GM23338 (cell line): ENCODE measurements at regions not wholly inside any gene's neighbourhood (a gene's known extent, or its start where the extent isn't known, plus 50 kb on each side); places are given as distances from the start of the nearest gene placed in this dataset.

Source experiments
- ATAC-seq: fragments of 200-7000 bp; cut with Tn5 transposase; 3 replicates; pipeline ENCODE4 v1.9.1; 2020
- DNase-seq: peaks from one replicate; pipeline ENCODE4 v3.0.0-alpha.2; 2015; ENCODE audit warnings: low spot score
- H2AFZ ChIP-seq: fragments of 200-600 bp; sonication (generic); 2 replicates; pipeline ENCODE4 v1.8.0; 2016; ENCODE audit warnings: antibody characterized with exemption, mild to moderate bottlenecking, moderate library complexity
- H3F3A ChIP-seq: fragments of 200-600 bp; sonication (generic); replicated peaks from 2 replicates; pipeline ENCODE4 v1.8.0; 2017; ENCODE audit warnings: antibody characterized with exemption, mixed run types, low read depth
- H3K27ac ChIP-seq: fragments of 200-600 bp; sonication (generic); 2 replicates; pipeline ENCODE4 v1.6.1; 2016; ENCODE audit warnings: low read depth
- H3K27me3 ChIP-seq: fragments of 200-600 bp; sonication (generic); 2 replicates; pipeline ENCODE4 v1.8.0; 2016; ENCODE audit warnings: mild to moderate bottlenecking, mixed run types, moderate library complexity; ENCODE audit not compliant: insufficient read depth
- H3K36me3 ChIP-seq: fragments of 200-600 bp; sonication (generic); 2 replicates; pipeline ENCODE4 v1.8.0; 2016; ENCODE audit warnings: mild to moderate bottlenecking; ENCODE audit not compliant: insufficient read depth
- H3K4me1 ChIP-seq: fragments of 200-600 bp; sonication (generic); 2 replicates; pipeline ENCODE4 v1.8.0; 2016; ENCODE audit warnings: mild to moderate bottlenecking, moderate library complexity; ENCODE audit not compliant: insufficient read depth
- H3K4me2 ChIP-seq: fragments of 200-600 bp; sonication (generic); 2 replicates; pipeline ENCODE4 v1.7.1; 2017; ENCODE audit warnings: mixed run types
- H3K4me3 ChIP-seq: fragments of 200-600 bp; sonication (generic); 2 replicates; pipeline ENCODE4 v1.6.1; 2016; ENCODE audit warnings: mixed run types
- H3K79me2 ChIP-seq: fragments of 200-600 bp; sonication (generic); replicated peaks from 2 replicates; pipeline ENCODE4 v1.8.0; 2017; ENCODE audit warnings: mild to moderate bottlenecking; ENCODE audit not compliant: insufficient read depth
- H3K9me2 ChIP-seq: fragments of 200-600 bp; sonication (generic); 2 replicates; pipeline ENCODE4 v1.8.0; 2017; ENCODE audit not compliant: insufficient read depth
- H4K20me1 ChIP-seq: fragments of 200-600 bp; sonication (generic); replicated peaks from 2 replicates; pipeline ENCODE4 v1.8.0; 2017; ENCODE audit warnings: mild to moderate bottlenecking; ENCODE audit not compliant: insufficient read depth
- H3K27ac Mint-ChIP-seq: 2 replicates; pipeline ENCODE4 v1.8.0; 2020; ENCODE audit warnings: inconsistent platforms, mild to moderate bottlenecking, moderate library complexity, mixed read lengths
- H3K27me3 Mint-ChIP-seq: 3 replicates; pipeline ENCODE4 v1.8.0; 2022; ENCODE audit warnings: low read depth, mild to moderate bottlenecking, moderate library complexity, mixed read lengths, inconsistent platforms; ENCODE audit not compliant: insufficient read depth, poor library complexity
- H3K36me3 Mint-ChIP-seq: 3 replicates; pipeline ENCODE4 v1.8.0; 2021; ENCODE audit warnings: low read depth, mild to moderate bottlenecking, inconsistent platforms, moderate library complexity, mixed read lengths
- H3K4me1 Mint-ChIP-seq: 3 replicates; pipeline ENCODE4 v1.8.0; 2020; ENCODE audit warnings: mild to moderate bottlenecking, inconsistent platforms, mixed read lengths
- H3K4me3 Mint-ChIP-seq: 3 replicates; pipeline ENCODE4 v1.8.0; 2021; ENCODE audit warnings: moderate library complexity, mild to moderate bottlenecking, inconsistent platforms, mixed read lengths
- H3K9me3 Mint-ChIP-seq: 3 replicates; pipeline ENCODE4 v1.8.0; 2020; ENCODE audit warnings: moderate library complexity, mild to moderate bottlenecking, inconsistent platforms, mixed read lengths
- CREB1 ChIP-seq: fragments of 250-450 bp; sonication (Bioruptor Pico); IDR thresholded peaks from 2 replicates; pipeline ENCODE4 v1.5.0; 2020; ENCODE audit warnings: low read depth, mild to moderate bottlenecking, moderate library complexity
- CTCF ChIP-seq, 2 experiments: fragments of 200-600 bp in 1 of 2; sonication (generic) in 1 of 2; conservative IDR thresholded peaks; 2 replicates each; pipeline versions ENCODE4 v1.5.1 to v1.6.1; 2016 to 2017; ENCODE audit warnings: antibody characterized with exemption in 2 of 2, low read depth in 2 of 2, mild to moderate bottlenecking in 2 of 2, moderate library complexity in 1 of 2
- EZH2 ChIP-seq: fragments of 200-600 bp; sonication (generic); IDR thresholded peaks from one replicate; pipeline ENCODE4 v1.8.0; 2017; ENCODE audit warnings: antibody characterized with exemption, mild to moderate bottlenecking, low read depth; ENCODE audit not compliant: unreplicated experiment
- JUNB ChIP-seq: IDR thresholded peaks from one replicate; pipeline ENCODE4 v1.6.1; 2016; ENCODE audit warnings: antibody characterized with exemption; ENCODE audit not compliant: unreplicated experiment
- NANOG ChIP-seq: IDR thresholded peaks from 2 replicates; pipeline ENCODE4 v1.6.1; 2016; ENCODE audit warnings: antibody characterized with exemption, borderline replicate concordance
- POLR2AphosphoS5 ChIP-seq: IDR thresholded peaks from 2 replicates; pipeline ENCODE4 v1.6.1; 2016; ENCODE audit warnings: antibody characterized with exemption, low read depth
- REST ChIP-seq: IDR thresholded peaks from one replicate; pipeline ENCODE4 v1.6.1; 2018; ENCODE audit warnings: antibody characterized with exemption; ENCODE audit not compliant: unreplicated experiment
- ZNF331 ChIP-seq: fragments of 250-450 bp; sonication (Bioruptor Pico); IDR thresholded peaks from 2 replicates; pipeline ENCODE4 v1.5.0; 2020; ENCODE audit warnings: low read depth, mild to moderate bottlenecking, moderate library complexity
- ZNF462 ChIP-seq: fragments of 250-450 bp; sonication (Bioruptor Pico); IDR thresholded peaks from 2 replicates; pipeline ENCODE4 v1.5.0; 2020; ENCODE audit warnings: mild to moderate bottlenecking, moderate library complexity

- TF ChIP-seq ZNF462 (CRISPR knock-in tag) = no peak
- TF ChIP-seq CTCF (conservative IDR thresholded peaks at IDR 0.05; ENCODE audit: low read depth in 2 of 2) = no peak
- no peak for TF ChIP-seq NANOG
Observed at GRCh38 chr5:124341066-124341858, 405.2 kb downstream of the ZNF608 start (continued).

DNA sequence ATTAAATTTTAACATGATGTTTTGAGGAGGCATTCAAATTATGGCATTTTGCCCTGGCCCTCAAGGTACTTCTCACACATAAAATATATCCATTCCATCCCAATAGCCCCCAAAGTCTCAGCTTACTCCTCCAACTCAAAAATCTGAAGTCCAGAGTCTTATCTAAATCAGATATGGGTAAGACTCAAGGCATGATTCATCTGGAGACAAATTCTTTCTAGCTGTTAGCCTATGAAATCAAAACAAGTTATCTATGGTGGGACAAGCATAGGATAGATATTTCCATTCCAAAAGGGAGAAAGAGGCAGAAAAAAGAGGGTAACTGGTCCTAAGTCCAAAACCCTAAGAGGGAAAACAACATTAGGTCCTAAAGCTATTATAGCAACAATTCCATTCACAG lies 408.4 kb downstream of the ZNF608 start:
- no peak for DNase-seq
- Histone ChIP-seq H3K4me1 (no peaks in the 10 kb centered on the region; the same call in 1 of the 2 replicates), H3K4me2 (no peak overlapping the region), H4K20me1 (no peaks in the 10 kb centered on the region), H2AFZ (no peak overlapping the region), H3K79me2 (no peaks in the 10 kb centered on the region), H3K27ac (no peak overlapping the region), H3K9me2 (peaks cover 16% of the 10 kb centered on the region), H3K36me3 (no peaks in the 10 kb centered on the region), H3K4me3 (no peak overlapping the region), H3F3A (no peaks in the 10 kb centered on the region), H3K27me3 (no peaks in the 10 kb centered on the region)
- no peak for ATAC-seq
- H3K27ac Mint-ChIP-seq = no peak overlapping the region
- H3K4me3 Mint-ChIP-seq = no peak overlapping the region
- peaks cover 3% of the 10 kb centered on the region; the same call in 1 of the 3 replicates for H3K36me3 Mint-ChIP-seq
- H3K4me1 Mint-ChIP-seq = no peaks in the 10 kb centered on the region; the same call in 2 of the 3 replicates
- no peaks in the 10 kb centered on the region for H3K27me3 Mint-ChIP-seq
- H3K9me3 Mint-ChIP-seq = peaks cover 4% of the 10 kb centered on the region; the same call in 1 of the 3 replicates
- TF ChIP-seq ZNF331 (CRISPR knock-in tag) = no peak
- no peak for TF ChIP-seq REST
- TF ChIP-seq EZH2 = no peak
- no peak for TF ChIP-seq NANOG
- no peak for TF ChIP-seq JUNB
- TF ChIP-seq CREB1 (CRISPR knock-in tag) = no peak
- TF ChIP-seq POLR2AphosphoS5 = no peak
